Natural killer cell (primary cell): ENCODE measurements at regions not wholly inside any gene's neighbourhood (a gene's known extent, or its start where the extent isn't known, plus 50 kb on each side); places are given as distances from the start of the nearest gene placed in this dataset.
"Not testable (repeated sequence)": the region's sequence is repeated elsewhere in the genome, so short reads cannot be mapped to it uniquely, and the experiment has no call there.

ENCODE experiments used
- ATAC-seq, 3 donors: fragments of 150-1000 bp in 2 of 3; fragments of 200-7000 bp in 1 of 3; cut with Tn5 transposase; 1 replicate in 1 of 3; 2 replicates in 2 of 3; pipeline ENCODE4 v1.10.0; 2021; ENCODE audit warnings: mild to moderate bottlenecking in 2 of 3, moderate library complexity in 2 of 3
- DNase-seq, 2 donors: peaks; one replicate each; pipeline versions ENCODE4 v3.0.0 to v3.0.0-alpha.2; 2013 to 2021; ENCODE audit warnings: mixed read lengths in 1 of 2
- H3K27ac ChIP-seq: one replicate; pipeline ENCODE4 v1.5.1; 2013; ENCODE audit warnings: mild to moderate bottlenecking, low read length
- H3K27me3 ChIP-seq: one replicate; pipeline ENCODE4 v1.6.1; 2013; ENCODE audit warnings: low read length; ENCODE audit not compliant: control insufficient read depth, insufficient read depth
- H3K36me3 ChIP-seq: one replicate; pipeline ENCODE4 v1.6.1; 2013; ENCODE audit warnings: low read length; ENCODE audit not compliant: control insufficient read depth, insufficient read depth
- H3K4me1 ChIP-seq: one replicate; pipeline ENCODE4 v1.6.1; 2013; ENCODE audit warnings: low read length; ENCODE audit not compliant: control insufficient read depth, insufficient read depth
- H3K4me3 ChIP-seq: one replicate; pipeline ENCODE4 v1.5.1; 2013; ENCODE audit warnings: low read length
- H3K9me3 ChIP-seq: one replicate; pipeline ENCODE4 v1.6.1; 2013; ENCODE audit warnings: low read length; ENCODE audit not compliant: control insufficient read depth, insufficient read depth
- H3K27ac Mint-ChIP-seq, 2 donors: one replicate each; pipeline ENCODE4 v1.8.0; 2022; ENCODE audit warnings: mild to moderate bottlenecking in 2 of 2, mixed read lengths in 2 of 2, moderate library complexity in 1 of 2
- H3K27me3 Mint-ChIP-seq, 2 donors: one replicate each; pipeline ENCODE4 v1.8.0; 2022; ENCODE audit warnings: low read depth in 2 of 2, mixed read lengths in 2 of 2
- H3K36me3 Mint-ChIP-seq: one replicate; pipeline ENCODE4 v1.8.0; 2022; ENCODE audit warnings: mixed read lengths
- H3K4me1 Mint-ChIP-seq, 2 donors: one replicate each; pipeline ENCODE4 v1.8.0; 2022; ENCODE audit warnings: mixed read lengths in 2 of 2
- H3K4me3 Mint-ChIP-seq: one replicate; pipeline ENCODE4 v1.8.0; 2022; ENCODE audit warnings: mild to moderate bottlenecking, moderate library complexity, mixed read lengths
- H3K9me3 Mint-ChIP-seq, 2 donors: one replicate each; pipeline ENCODE4 v1.8.0; 2022; ENCODE audit warnings: mixed read lengths in 2 of 2
- WGBS: methylation state at CpG from one replicate; pipeline ENCODE4 v1.1.7; 2013; ENCODE audit warnings: missing lambda C conversion rate; ENCODE audit not compliant: insufficient coverage; 5-methylcytosine and 5-hydroxymethylcytosine counted together
- intact Hi-C: fragments of 100-400 bp; cut with micrococcal nuclease; formaldehyde crosslinking; loops from one replicate; pipeline ENCODE4 v1.14.2; 2022
- TF ChIP-seq, protein P1 (sequence below): fragments of 200-600 bp; IDR thresholded peaks from one replicate; pipeline ENCODE4 v1.8.0; 2022; ENCODE audit warnings: antibody characterized with exemption

DNA sequence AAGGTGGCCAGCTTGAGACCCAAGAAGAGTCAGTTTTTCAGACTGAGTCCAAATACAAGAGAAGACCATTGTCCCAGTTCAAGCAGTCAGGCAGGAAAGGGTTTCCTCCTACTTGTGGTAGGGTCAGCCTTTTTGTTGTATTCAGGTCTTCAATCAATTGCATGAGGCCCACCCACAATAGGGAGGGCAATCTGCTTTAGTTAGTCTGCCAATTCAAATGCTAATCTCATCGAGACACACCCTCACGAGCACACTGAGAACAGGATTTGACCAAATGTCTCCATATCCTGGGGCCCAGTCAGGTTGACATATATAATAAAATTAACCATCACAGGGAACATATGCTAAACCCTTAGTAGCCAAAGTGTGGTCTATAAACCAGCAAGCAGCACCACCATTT, 75.3 kb upstream of the FRMPD3 start:
- Mint-ChIP-seq H3K27me3 (peaks cover 4 to 6% of the 10 kb centered on the region in 2 donors), H3K27ac (no peak overlapping the region), H3K9me3 (no peaks in the 10 kb centered on the region), H3K4me3 (no peak overlapping the region), H3K4me1 (no peaks in the 10 kb centered on the region), H3K36me3 (no peaks in the 10 kb centered on the region)
- Histone ChIP-seq H3K9me3 (no peaks in the 10 kb centered on the region), H3K4me3 (no peak overlapping the region), H3K27me3 (no peaks in the 10 kb centered on the region), H3K36me3 (no peaks in the 10 kb centered on the region), H3K4me1 (no peaks in the 10 kb centered on the region), H3K27ac (no peak overlapping the region)
- TF ChIP-seq, protein P1, sequence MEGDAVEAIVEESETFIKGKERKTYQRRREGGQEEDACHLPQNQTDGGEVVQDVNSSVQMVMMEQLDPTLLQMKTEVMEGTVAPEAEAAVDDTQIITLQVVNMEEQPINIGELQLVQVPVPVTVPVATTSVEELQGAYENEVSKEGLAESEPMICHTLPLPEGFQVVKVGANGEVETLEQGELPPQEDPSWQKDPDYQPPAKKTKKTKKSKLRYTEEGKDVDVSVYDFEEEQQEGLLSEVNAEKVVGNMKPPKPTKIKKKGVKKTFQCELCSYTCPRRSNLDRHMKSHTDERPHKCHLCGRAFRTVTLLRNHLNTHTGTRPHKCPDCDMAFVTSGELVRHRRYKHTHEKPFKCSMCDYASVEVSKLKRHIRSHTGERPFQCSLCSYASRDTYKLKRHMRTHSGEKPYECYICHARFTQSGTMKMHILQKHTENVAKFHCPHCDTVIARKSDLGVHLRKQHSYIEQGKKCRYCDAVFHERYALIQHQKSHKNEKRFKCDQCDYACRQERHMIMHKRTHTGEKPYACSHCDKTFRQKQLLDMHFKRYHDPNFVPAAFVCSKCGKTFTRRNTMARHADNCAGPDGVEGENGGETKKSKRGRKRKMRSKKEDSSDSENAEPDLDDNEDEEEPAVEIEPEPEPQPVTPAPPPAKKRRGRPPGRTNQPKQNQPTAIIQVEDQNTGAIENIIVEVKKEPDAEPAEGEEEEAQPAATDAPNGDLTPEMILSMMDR: no peak
- DNase-seq (no peak), ATAC-seq (no peak)
- 67% methylated on average over 1 of the region's 2 CpGs for WGBS
- intact Hi-C loops: no loop called here

GRCh38 chrX:107374831-107375230, 74.6 kb upstream of the FRMPD3 start:
- Histone ChIP-seq H3K4me1 (no peaks in the 10 kb centered on the region), H3K27ac (no peak overlapping the region), H3K27me3 (no peaks in the 10 kb centered on the region), H3K36me3 (no peaks in the 10 kb centered on the region), H3K9me3 (no peaks in the 10 kb centered on the region), H3K4me3 (no peak overlapping the region)
- DNase-seq: no peak
- H3K4me3 Mint-ChIP-seq: no peak overlapping the region
- no peaks in the 10 kb centered on the region for H3K36me3 Mint-ChIP-seq
- H3K9me3 Mint-ChIP-seq: no peaks in the 10 kb centered on the region
- peaks cover 7 to 13% of the 10 kb centered on the region in 2 donors for H3K27me3 Mint-ChIP-seq
- TF ChIP-seq, protein P1: no peak
- H3K27ac Mint-ChIP-seq: no peak overlapping the region
- no peak for ATAC-seq
- intact Hi-C loops: no loop called here
- H3K4me1 Mint-ChIP-seq: no peaks in the 10 kb centered on the region

- H3K27me3 ChIP-seq, H3K27ac ChIP-seq, H3K9me3 Mint-ChIP-seq, H3K36me3 ChIP-seq, H3K36me3 Mint-ChIP-seq, DNase-seq, ATAC-seq, H3K27ac Mint-ChIP-seq, intact Hi-C loops, H3K4me3 ChIP-seq, H3K4me1 ChIP-seq, H3K9me3 ChIP-seq, H3K4me1 Mint-ChIP-seq, H3K4me3 Mint-ChIP-seq: not testable (repeated sequence)
- H3K27me3 Mint-ChIP-seq: peaks cover 15 to 25% of the 10 kb centered on the region in 2 donors
These were observed 73.3 kb upstream of the FRMPD3 start for GRCh38 chrX:107376186-107376585.

DNA sequence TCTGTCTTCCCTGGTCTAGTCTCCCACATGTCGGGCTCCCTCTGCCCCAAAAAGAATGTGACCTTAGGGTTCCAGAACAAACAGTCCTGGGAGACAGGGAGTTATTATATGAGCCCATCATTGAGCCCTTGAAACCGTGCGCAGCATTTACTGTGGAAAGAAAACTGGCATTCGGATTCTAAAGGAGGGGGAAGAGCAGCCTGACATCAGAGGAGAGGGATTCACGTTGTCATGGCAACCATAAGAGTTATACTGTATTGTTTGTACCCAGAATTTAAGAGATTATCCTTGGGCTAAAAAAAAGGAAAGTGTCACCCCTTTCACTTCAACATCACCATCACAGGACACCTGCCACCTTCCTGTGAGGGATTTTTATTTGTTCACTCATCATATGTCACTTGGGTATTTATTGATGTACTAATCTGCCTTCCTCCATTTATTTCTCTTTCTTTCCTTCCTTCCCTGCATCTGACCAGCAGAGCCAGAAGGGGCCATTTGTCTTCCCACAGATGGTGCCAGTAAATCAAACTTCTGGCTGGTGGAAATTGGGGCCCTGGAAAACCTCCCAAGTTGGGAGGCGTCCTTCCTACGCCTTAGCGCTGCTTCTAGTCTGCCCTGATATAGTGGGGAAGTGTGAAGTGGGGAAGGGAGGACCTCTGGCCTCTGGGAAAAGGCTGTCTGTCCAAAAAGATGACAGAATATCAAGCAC, 64.9 kb upstream of the FRMPD3 start:
- H3K36me3 ChIP-seq: no peaks in the 10 kb centered on the region
- no peak overlapping the region for H3K27ac ChIP-seq
- no peaks in the 10 kb centered on the region for H3K27me3 ChIP-seq
- Mint-ChIP-seq H3K27me3 (peaks cover 31 to 62% of the 10 kb centered on the region in 2 donors), H3K9me3 (no peaks in the 10 kb centered on the region), H3K27ac (no peak overlapping the region), H3K4me1 (peaks cover 13% of the 10 kb centered on the region in 2 donors), H3K36me3 (no peaks in the 10 kb centered on the region), H3K4me3 (no peak overlapping the region)
- ATAC-seq (no peak), DNase-seq (no peak)
- TF ChIP-seq, protein P1: no peak
- peaks cover 3% of the 10 kb centered on the region for H3K4me1 ChIP-seq
- no peak overlapping the region for H3K4me3 ChIP-seq
- 78% methylated on average over 7 of the region's 8 CpGs for WGBS
- H3K9me3 ChIP-seq: no peaks in the 10 kb centered on the region
- intact Hi-C loops: no loop called here
